Right renal cortex interstitium (tissue), 3 donors: ENCODE measurements at regions not wholly inside any gene's neighbourhood (a gene's known extent, or its start where the extent isn't known, plus 50 kb on each side); places are given as distances from the start of the nearest gene placed in this dataset.

ENCODE experiments used
- DNase-seq, 3 donors: peaks; one replicate each; pipeline ENCODE4 v3.0.0-alpha.2; 2013; ENCODE audit warnings: low read depth in 3 of 3, low spot score in 2 of 3

DNA sequence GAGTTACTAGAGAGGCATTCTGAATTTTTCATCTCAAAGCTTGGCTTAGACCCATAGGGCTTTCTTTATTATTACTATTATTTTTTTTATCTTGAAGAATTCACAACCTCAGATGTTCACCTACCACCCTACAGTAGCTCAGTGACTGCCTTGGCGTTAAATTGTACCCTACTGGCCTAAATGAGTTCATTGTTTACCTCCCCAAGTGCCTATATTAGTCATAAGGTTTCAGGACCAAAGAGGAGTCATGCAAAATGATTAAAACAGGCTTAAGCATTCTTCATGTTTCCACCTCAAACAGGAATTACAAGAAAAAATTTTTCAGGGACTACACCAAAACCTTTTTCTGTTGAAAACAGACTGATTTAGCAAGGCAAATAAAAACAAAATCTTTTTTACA, 751.5 kb downstream of the SQOR start:
- DNase-seq: no peak

DNA sequence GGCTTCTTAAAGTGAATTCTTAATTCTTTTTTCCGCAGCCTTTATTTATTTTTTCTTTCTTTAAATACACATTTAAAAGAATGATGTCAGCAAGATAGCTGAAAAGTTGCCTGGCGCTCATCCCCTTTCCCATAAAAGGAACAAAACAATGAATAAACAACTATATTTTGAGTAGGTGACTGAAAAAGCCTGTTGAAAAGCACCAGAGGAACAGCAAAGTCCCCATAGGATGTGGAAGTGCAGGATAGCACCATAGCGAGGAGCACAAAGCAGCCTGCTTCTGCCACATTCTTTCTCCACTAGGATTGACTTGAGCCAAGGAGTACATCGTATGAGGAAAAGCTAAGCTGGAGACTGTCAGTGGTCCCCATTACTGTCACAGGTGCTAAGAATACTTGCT, 754.9 kb downstream of the SQOR start:
- no peak for DNase-seq

DNA sequence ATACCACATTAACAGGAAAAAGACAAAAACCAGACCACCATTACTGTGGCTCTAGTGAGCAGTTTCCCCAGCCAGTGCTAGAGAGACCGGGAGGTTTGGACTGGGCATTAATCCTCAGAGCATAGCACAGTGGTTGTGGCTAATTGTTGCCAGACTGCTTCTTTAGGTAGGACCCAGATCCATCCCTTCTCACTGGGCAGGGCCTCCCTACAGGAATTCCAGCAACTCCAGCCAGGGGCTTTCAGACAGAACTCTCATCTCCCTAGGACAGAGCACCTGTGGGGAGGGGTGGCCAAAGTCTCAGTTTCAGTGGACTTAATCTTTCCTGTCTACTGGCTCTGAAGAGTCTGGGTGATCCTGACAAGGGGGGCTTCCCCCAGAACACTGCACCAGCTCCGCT, 759.6 kb downstream of the SQOR start:
- DNase-seq: no peak

DNA sequence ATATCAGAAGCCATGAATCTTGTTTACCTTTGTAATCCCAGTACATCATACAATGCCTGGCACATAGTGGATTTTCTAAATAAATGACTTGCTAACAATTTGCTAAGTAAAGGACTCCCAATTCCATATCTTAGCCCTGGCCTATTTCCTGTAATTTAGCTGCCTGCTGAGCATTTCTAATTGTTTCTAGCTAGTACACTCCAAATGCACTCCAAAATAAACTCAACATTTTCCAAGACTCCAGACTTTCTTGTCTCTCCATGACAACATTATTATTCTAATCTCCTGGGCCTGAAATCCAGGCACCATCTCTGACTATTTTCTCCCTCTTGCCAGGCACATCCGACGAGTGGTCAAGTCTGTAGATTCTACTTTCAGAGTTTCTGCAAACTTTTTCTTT, 773.5 kb downstream of the SQOR start:
- no peak for DNase-seq

DNA sequence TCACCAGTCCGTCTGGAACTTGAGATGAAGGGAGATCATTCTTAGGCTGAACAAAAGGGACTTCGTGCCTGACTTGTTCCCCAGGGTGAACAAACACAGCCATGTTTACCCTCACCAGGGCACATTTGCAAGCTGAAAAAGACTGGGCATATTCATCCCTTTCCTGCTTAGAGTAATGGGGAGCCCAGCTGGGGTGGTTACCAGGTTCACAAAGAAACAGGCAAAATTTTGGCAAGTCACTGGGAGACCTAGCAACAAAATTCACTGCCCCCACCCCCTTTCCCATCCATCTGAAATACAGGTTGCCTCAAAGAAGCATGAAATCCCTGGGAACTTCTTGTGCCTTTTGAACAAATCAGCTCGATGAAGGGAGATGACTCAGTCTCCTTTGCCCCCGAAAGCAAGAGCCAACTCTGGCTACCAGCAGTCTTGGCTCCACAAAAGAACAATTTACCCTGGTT, 775.0 kb downstream of the SQOR start:
- no peak for DNase-seq

DNA sequence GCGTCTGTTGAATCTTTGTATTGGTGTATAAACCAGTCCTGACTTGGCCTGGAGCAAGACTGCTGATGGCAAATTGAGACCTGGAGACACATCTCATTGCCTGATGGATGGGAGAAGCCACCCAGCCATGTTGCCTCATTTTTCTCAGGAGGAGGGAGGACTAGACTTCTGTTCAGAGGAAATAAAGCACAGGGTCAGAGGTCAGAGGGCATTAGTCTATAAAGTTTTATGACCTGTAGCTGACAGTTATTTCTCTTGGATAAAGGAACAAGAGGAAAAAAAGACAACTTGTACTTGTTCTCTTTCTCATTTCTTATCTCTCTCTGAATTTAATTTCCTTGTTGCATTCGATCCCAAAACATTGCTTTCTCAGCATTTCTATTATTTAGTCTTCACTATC, 775.9 kb downstream of the SQOR start:
- DNase-seq: peak; percentile 65 to 75 (median 72)

DNA sequence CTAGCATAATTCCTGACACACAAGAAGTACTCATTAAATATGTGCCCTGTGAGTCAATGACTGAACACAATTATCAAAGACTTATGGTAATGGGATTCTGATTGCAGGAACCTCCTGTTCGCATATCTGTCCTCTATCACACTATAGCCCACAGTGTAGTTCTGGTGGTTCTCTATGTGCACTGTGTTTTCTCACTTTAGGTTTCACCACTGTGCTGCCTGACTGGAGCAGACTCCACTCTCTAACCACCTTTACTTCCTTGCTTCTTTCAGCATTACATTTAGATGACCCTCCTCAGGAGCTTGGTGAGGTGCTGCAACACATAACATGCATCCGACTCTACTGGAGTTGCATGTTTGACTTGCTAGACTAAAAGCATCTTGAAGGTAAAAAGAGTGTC, 777.1 kb downstream of the SQOR start:
- no peak for DNase-seq

DNA sequence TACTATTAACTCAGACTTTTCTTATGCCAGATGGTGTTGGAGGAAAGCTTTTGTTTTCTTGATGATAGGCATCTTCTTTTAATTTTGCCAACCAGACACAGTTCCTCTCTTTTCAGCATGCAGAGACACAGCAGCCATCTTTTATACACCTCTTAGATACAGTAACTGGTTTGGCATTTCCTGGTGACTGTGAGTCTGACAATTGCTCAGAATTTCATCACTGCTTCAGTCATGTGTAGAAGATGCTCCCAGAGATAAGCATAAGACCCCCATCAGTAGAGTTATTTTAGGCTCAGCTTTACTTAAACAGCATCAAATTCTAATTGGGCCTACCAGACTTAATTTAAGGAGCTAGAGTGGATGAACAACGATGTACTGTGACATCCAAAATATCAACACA, 779.0 kb downstream of the SQOR start:
- DNase-seq: no peak

DNA sequence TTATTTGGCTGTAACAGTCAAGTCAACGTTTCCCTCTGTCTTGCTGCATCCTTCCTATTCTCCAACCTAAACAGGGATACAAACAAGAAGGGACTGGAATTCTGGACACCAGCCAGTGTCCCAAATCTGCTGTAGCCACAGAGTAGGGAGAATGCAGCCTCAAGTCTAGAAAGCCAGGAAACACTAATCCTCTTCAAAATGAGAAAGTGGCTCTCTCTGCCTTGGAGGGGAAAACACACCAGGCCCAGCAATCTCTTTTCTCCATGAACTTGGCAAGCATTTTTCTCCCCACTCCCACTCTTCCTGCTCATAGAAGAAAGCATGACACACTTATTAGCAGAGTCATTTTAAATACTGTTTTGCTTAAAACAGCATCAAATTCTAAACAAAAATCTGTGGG, 781.7 kb downstream of the SQOR start:
- DNase-seq: no peak

DNA sequence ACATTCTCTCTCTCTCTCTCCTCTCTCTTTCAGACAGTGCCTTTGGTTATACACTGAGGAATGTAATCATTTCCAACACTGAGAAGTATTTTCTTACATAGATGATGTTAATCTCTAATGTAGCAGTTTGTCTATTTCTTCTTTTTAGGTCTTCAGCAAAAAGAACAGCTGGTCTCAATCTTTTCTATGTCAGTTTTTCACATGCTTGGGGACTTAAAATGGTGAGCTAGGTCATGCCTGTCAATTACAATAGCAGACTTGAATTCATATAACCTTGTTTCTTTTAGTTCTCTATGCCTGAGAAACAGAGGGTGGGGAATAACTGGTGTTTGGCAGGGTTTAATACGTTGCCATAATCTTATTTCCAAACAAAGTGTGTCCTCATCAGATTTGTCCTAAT, 786.2 kb downstream of the SQOR start:
- DNase-seq: no peak

DNA sequence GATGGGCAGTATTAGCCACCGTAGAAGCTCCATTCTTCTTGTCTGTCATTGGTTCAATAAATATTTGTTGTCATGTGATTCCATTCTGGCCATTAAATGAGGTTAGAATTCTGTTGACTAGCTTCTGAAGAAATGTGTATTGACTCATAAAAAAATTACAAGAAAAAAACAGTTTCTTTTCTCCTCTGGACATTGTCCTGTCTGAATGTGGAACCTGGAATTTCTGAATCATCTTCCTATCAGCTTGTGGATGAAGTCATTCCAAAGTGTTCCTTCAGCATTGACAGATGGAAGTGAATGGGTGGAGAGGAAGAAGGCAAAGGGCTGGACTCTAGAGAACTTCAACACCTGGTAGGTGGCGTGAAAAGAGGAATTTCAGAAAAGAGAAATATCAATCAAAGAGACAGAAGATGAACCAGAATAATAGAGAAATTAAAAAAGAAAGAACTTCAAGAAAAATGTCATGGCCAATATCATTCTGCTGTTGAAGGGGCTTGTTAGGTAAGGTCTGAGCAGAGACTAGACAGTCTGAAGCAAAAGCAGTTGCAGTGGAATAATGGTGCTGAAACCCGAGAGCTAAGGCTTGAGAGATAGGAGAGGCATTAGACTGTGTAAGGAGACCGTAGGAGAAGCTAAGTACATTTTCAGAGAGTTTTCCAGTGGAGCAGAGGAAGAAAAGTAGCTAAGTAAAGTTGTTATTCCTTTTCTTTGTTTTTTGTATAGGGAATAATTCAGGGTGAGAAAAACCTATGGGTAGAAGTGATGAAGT, 806.6 kb downstream of the SQOR start:
- DNase-seq: no peak

DNA sequence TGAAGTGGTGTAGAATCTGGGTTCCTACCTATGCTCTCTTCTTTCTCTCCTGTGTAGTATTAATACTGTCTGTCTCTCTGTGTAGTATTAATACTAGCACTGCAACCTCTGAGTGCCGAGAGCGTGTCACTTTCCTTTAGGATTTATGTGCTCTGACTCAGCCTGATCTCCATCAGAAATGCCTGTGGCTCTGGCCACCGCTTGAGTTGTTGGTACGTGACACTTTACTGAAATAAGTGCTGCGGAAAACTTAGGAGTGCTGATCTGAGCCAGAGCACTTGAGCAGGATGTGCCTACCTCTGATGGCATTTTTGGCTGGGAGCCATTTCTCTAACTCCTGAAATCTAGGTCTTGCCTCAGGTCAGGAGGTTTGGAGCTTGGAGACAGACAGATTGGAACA, 807.4 kb downstream of the SQOR start:
- no peak for DNase-seq

DNA sequence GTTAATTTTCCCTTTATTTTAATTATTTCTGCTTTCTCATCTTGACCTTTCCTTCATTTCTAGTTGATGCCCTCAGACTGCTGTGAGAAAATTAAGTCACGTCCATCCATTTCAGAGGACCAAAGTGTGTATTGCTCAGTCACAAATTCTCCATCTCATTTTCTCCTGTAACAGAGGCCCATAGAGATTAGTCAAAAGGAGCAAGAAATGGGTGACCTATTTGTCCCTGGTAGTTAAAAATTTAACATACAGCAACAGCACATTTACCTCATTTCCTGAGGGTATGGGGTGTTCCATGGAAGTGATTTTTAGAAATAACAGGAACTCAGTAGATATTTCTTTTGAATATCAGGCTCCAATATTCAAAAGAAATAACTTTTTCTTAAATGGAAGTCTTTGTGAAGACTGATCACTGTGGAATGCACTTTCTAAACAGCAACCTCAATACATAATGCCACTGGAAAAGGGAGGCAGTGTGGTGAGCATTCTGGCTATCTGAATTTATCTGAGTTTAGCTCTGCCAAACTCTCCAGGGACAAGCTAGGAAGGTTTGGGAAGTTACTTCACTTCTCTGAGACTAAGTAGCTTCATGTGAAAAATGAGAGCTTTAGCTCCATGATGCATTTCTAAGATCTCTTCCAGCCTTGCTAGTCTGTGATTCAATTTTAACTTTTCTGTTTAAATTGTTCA, 808.2 kb downstream of the SQOR start:
- DNase-seq: no peak

DNA sequence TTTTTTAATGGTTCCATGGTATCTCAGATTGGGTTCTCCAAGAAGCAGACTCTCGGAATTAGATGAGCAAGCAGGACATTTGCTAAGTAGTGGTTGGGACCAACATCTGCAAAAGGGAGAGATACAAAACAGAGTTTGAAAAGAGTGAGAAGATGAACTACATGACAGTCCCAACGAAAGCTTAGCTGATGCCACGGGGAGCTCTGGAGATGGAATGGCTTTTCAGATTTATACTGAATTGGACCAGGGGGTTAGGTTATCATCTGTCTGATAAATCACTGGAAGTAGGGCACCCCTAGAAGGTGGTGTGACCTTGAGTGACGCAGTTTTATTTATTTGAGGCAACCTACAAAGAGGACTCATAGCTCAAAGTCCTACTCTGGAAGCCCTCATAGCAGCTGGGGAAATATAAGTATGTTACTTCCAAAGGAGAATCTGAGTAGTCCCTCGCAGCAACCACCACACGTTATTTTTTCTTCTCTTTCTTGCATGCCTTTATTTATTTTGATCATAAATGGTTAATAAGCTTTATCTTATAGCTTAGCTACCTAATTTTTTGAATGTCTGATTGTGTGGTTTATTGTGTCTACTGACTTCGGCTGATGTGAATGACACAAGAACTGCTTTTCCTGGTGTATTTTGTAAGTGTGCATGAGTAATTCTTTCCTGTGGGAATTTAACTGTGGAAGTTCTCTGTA, 815.4 kb downstream of the SQOR start:
- no peak for DNase-seq

DNA sequence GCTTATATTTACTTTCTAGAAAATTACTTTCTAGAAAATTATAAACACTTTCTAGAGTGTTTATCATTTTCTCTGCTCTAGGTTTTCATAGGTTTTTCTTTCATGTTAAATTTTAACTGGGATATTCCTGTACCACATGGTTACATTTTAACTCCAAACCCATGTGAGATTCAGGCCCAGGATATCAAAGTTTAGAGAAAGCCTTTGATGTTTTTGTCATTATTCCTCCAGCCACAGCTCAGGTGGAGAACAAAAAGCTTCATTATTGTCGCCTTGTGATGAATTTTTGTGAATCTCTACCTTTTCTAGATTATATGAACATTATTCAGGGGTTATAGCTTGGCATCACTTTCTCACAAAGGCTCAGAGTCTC, 816.0 kb downstream of the SQOR start:
- no peak for DNase-seq

DNA sequence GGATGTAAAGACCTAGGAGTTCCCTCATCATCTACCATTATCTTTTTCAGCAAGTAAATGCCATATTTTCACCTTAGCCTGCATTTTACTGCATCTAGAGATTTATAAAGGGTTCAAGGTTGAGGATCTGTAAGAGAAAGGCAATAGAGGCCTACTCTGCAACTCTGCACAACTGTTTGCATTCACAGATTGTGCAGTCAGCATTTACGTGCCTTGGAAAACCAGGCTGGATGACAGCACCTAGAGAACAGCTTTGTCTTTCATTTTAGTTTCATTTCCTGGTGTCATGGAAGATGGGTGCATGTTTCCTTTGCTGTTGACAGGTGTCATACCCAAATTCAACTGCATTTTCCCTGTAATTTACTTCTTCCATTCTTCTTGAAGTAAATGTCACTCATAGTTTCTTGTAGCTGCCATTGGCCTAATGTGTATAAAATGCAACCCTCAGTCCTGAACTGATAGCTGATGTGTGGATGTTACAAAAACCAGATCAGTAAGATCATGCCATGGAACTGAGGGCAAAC, 817.5 kb downstream of the SQOR start:
- no peak for DNase-seq

DNA sequence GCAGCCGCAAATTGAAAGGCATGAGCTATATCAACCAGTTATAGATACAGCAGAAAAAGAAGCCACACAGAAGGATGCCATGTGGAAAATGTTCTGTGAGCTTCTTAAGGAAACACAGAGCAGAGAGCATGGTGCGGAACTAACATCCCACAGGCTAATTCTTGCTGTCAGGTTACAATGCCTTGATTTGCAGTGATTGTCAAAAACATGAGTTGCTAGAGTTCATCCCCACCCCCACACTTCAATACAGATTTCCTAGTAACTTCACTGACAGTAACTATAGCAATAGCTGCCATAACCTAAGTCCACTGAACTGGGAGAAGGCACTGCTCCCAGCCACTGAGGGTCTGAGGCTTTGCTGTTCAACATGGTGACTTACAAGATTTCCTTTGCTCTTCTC, 821.6 kb downstream of the SQOR start:
- no peak for DNase-seq

DNA sequence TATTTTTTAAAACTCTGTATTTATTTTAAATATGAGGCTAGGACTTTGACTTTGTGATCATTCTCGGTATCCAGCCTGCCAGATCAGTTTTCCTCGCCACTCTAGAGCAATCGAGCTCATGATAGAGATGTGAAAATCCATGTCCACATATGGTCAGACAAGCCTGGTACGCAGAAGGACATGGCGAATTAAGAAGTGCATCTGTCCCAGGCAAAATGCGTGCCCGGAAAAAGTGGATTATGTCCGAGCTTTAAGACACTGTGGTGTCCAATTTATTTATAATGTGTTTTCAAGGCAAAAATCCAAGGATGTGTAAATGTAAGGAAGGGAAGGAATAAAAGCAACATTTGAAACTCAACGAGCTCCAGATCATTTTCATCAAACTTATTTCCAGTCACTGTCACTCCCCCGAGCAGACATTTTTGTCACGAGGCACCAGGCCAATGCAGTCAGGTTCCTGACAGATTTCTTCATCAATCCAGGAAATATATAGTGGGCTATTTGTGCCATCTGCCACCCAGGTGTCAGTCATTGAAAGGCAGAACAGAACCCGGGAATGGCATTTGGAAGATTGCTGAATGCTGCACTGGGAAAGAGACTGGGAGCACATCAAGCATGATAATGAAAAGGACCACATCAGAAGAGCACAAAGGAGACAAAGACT, 825.7 kb downstream of the SQOR start:
- no peak for DNase-seq

DNA sequence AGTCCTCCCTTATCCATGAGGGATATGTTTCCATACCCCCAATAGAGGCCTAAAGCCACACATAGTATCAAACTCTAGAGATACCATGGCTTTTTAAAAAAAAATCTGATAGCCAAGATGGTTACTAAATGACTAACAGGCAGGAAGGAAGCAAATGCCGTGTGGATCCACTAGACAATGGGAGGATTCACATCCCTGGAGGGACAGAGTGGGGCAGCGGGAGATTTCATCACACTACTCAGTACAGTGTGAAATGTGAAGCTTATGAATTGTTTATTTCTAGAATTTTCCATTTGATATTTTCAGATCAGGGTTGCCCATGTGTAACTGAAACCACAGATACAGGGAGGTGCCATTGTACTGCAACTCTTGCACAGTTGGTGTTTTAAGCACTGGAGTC, 826.6 kb downstream of the SQOR start:
- no peak for DNase-seq

DNA sequence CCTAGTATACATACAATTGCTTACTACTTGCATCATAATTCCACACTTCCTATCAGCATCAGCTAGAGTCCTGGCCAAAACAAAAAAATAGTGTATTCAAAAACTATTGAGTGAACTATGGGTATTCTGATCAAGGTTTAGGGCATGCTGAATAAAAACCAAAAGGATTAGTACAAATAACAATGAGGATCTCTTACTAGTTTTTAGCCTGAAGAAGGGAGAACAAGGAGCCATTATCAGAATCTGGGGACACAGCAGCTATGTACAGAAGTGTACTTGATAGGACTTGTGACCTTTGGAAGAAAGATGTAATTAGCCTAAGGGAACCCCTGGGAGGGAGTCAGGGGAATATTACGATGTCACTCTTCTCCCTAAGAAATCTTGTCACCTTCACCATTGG, 832.2 kb downstream of the SQOR start:
- DNase-seq: no peak

DNA sequence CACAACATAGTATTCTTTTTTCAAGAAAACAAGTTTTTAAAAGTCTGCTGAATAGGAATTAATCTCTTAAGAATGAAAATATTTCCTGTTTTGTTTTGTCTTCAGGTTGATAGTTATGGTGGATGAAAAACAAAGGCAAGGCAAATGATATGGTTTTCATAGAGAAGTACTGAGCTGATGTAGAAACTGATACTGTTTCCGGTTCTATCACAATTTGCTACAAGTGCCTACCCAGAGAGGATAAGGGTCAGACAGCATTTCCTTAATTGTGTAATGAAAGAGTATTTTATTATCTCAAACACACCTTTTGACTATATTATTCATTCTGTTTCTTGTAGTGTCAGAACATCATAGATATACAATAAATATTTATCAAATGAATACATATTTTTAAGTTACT, 836.3 kb downstream of the SQOR start:
- no peak for DNase-seq
